ENCODE measurements at regions not wholly inside any gene's neighbourhood (a gene's known extent, or its start where the extent isn't known, plus 50 kb on each side); places are given as distances from the start of the nearest gene placed in this dataset.

- H3K4me1 Mint-ChIP-seq (ENCODE audit: low read depth, unreplicated experiment) = no peaks in the 10 kb centered on the region
- TF ChIP-seq CTCF (IDR thresholded peaks at IDR 0.05; ENCODE audit: partially characterized antibody, unreplicated experiment) = no peak
- no peaks in the 10 kb centered on the region for H3K36me3 Mint-ChIP-seq (ENCODE audit: unreplicated experiment)
- H3K4me3 Mint-ChIP-seq (ENCODE audit: unreplicated experiment) = no peak overlapping the region
- H3K9me3 Mint-ChIP-seq (ENCODE audit: unreplicated experiment) = no peaks in the 10 kb centered on the region
- H3K27ac Mint-ChIP-seq (ENCODE audit: unreplicated experiment) = no peak overlapping the region
- DNase-seq = no peak
- no peaks in the 10 kb centered on the region for H3K27me3 Mint-ChIP-seq (ENCODE audit: unreplicated experiment)
These were observed 77.8 kb upstream of the CCDC112 start for GRCh38 chr5:115374057-115374775.

- Mint-ChIP-seq H3K4me3 (ENCODE audit: unreplicated experiment) (no peak overlapping the region), H3K27me3 (ENCODE audit: unreplicated experiment) (no peaks in the 10 kb centered on the region), H3K4me1 (ENCODE audit: low read depth, unreplicated experiment) (no peaks in the 10 kb centered on the region), H3K36me3 (ENCODE audit: unreplicated experiment) (no peaks in the 10 kb centered on the region), H3K9me3 (ENCODE audit: unreplicated experiment) (no peaks in the 10 kb centered on the region), H3K27ac (ENCODE audit: unreplicated experiment) (no peak overlapping the region)
- TF ChIP-seq CTCF (IDR thresholded peaks at IDR 0.05; ENCODE audit: partially characterized antibody, unreplicated experiment) = no peak
- no peak for DNase-seq
These were observed 75.7 kb upstream of the CCDC112 start for GRCh38 chr5:115372146-115372545.

- H3K27me3 Mint-ChIP-seq (ENCODE audit: unreplicated experiment) = no peaks in the 10 kb centered on the region
- H3K9me3 Mint-ChIP-seq (ENCODE audit: unreplicated experiment) = no peaks in the 10 kb centered on the region
- no peak for DNase-seq
- H3K4me3 Mint-ChIP-seq (ENCODE audit: unreplicated experiment) = no peak overlapping the region
- no peaks in the 10 kb centered on the region for H3K4me1 Mint-ChIP-seq (ENCODE audit: low read depth, unreplicated experiment)
- no peaks in the 10 kb centered on the region for H3K36me3 Mint-ChIP-seq (ENCODE audit: unreplicated experiment)
- H3K27ac Mint-ChIP-seq (ENCODE audit: unreplicated experiment) = no peak overlapping the region
- no peak for TF ChIP-seq CTCF (IDR thresholded peaks at IDR 0.05; ENCODE audit: partially characterized antibody, unreplicated experiment)
These were observed 73.1 kb upstream of the CCDC112 start for GRCh38 chr5:115369430-115370144.

- Mint-ChIP-seq H3K27ac (ENCODE audit: unreplicated experiment) (no peak overlapping the region), H3K36me3 (ENCODE audit: unreplicated experiment) (no peaks in the 10 kb centered on the region), H3K4me3 (ENCODE audit: unreplicated experiment) (no peak overlapping the region), H3K27me3 (ENCODE audit: unreplicated experiment) (no peaks in the 10 kb centered on the region), H3K9me3 (ENCODE audit: unreplicated experiment) (no peaks in the 10 kb centered on the region), H3K4me1 (ENCODE audit: low read depth, unreplicated experiment) (peaks cover 4% of the 10 kb centered on the region)
- TF ChIP-seq CTCF (IDR thresholded peaks at IDR 0.05; ENCODE audit: partially characterized antibody, unreplicated experiment) = no peak
- no peak for DNase-seq
These were observed 69.8 kb upstream of the CCDC112 start for GRCh38 chr5:115366223-115366622.

GRCh38 chr5:115363879-115364278 is 67.4 kb upstream of the CCDC112 start:
- Mint-ChIP-seq H3K27me3 (ENCODE audit: unreplicated experiment) (no peaks in the 10 kb centered on the region), H3K4me3 (ENCODE audit: unreplicated experiment) (no peak overlapping the region), H3K27ac (ENCODE audit: unreplicated experiment) (no peak overlapping the region), H3K36me3 (ENCODE audit: unreplicated experiment) (no peaks in the 10 kb centered on the region), H3K4me1 (ENCODE audit: low read depth, unreplicated experiment) (peaks cover 4% of the 10 kb centered on the region), H3K9me3 (ENCODE audit: unreplicated experiment) (no peaks in the 10 kb centered on the region)
- DNase-seq = no peak
- no peak for TF ChIP-seq CTCF (IDR thresholded peaks at IDR 0.05; ENCODE audit: partially characterized antibody, unreplicated experiment)

Data from glutamatergic neuron (in vitro differentiated cells).